Transverse colon (tissue), 4 donors: ENCODE measurements at regions not wholly inside any gene's neighbourhood (a gene's known extent, or its start where the extent isn't known, plus 50 kb on each side); places are given as distances from the start of the nearest gene placed in this dataset.

Experiments used
- DNase-seq: peaks from one replicate; pipeline ENCODE4 v3.0.0-alpha.2; 2019
- H3K27ac ChIP-seq, 4 donors: fragments of 200-600 bp; sonication (generic); 2 replicates each; pipeline ENCODE4 v1.5.1; 2016 to 2018; ENCODE audit warnings: inconsistent platforms in 4 of 4
- H3K27me3 ChIP-seq: fragments of 200-600 bp; sonication (generic); 2 replicates; pipeline ENCODE4 v1.5.1; 2017; ENCODE audit warnings: inconsistent platforms
- H3K36me3 ChIP-seq, 4 donors: fragments of 200-600 bp; sonication (generic); 2 replicates each; pipeline ENCODE4 v1.5.1; 2017 to 2019; ENCODE audit warnings: inconsistent platforms in 4 of 4
- H3K4me1 ChIP-seq, 4 donors: fragments of 200-600 bp; sonication (generic); 2 replicates each; pipeline ENCODE4 v1.5.1; 2017 to 2020; ENCODE audit warnings: inconsistent platforms in 4 of 4
- H3K4me3 ChIP-seq, 4 donors: fragments of 200-600 bp; sonication (generic); 1 replicate in 1 of 4; 2 replicates in 3 of 4; pipeline versions ENCODE4 v1.5.1 to v1.6.1; 2017 to 2019; ENCODE audit warnings: inconsistent platforms in 4 of 4
- H3K9me3 ChIP-seq, 2 donors: fragments of 200-600 bp; sonication (generic); 2 replicates each; pipeline ENCODE4 v1.5.1; 2017 to 2019; ENCODE audit warnings: inconsistent platforms in 2 of 2
- CTCF ChIP-seq, 5 experiments: fragments of 200-600 bp in 3 of 5; fragments of 450-650 bp in 2 of 5; sonication (generic) in 3 of 5; IDR thresholded peaks; 1 replicate in 2 of 5; 2 replicates in 3 of 5; pipeline ENCODE4 v1.5.1; 2016 to 2017; ENCODE audit warnings: antibody characterized with exemption in 5 of 5, inconsistent platforms in 3 of 5, mild to moderate bottlenecking in 2 of 5, moderate library complexity in 1 of 5
- EP300 ChIP-seq: sonication (generic); formaldehyde crosslinking; IDR thresholded peaks from one replicate; pipeline ENCODE4 v1.6.1; 2017; ENCODE audit warnings: antibody characterized with exemption, low read depth
- POLR2A ChIP-seq: fragments of 450-650 bp; IDR thresholded peaks from one replicate; pipeline ENCODE4 v1.6.1; 2016; ENCODE audit warnings: antibody characterized with exemption, mild to moderate bottlenecking, moderate library complexity
- POLR2AphosphoS5 ChIP-seq, 3 donors: sonication (generic); formaldehyde crosslinking; IDR thresholded peaks; one replicate each; pipeline ENCODE4 v1.6.1; 2016; ENCODE audit warnings: antibody characterized with exemption in 3 of 3
- WGBS, 2 donors: methylation state at CpG; one replicate each; pipeline ENCODE4 v1.1.5; 2018; ENCODE audit warnings: low coverage in 1 of 2; 5-methylcytosine and 5-hydroxymethylcytosine counted together
- in situ Hi-C, 4 donors: fragments of 200-750 bp; cut with MboI; loops; one replicate each; pipeline versions ENCODE4 v1.15.0 to v1.15.1; 2017; ENCODE audit warnings: low sequenced_read_pairs in 3 of 4, low pct_ligation_motif_present in 1 of 4, low pct_unique_long_range_greater_than_20kb in 1 of 4
- intact Hi-C: fragments of 100-400 bp; cut with DNase I; formaldehyde crosslinking; loops from one replicate; pipeline ENCODE4 v1.15.1; 2023; ENCODE audit warnings: low total_unique reads

- Histone ChIP-seq H3K9me3 (no peaks in the 10 kb centered on the region), H3K4me1 (no peaks in the 10 kb centered on the region), H3K27ac (no peak overlapping the region), H3K27me3 (no peaks in the 10 kb centered on the region), H3K36me3 (no peaks in the 10 kb centered on the region), H3K4me3 (no peak overlapping the region)
- intact Hi-C loops (no loop called here), in situ Hi-C loops (no loop called here)
- no peak for DNase-seq
- no peak for TF ChIP-seq CTCF (IDR thresholded peaks at IDR 0.05)
- TF ChIP-seq EP300, result no peak
- TF ChIP-seq POLR2AphosphoS5 (IDR thresholded peaks at IDR 0.05), result no peak
- no peak for TF ChIP-seq POLR2A
These were observed 83.0 kb upstream of the RIOK2 start for GRCh38 chr5:97266076-97266475.

GRCh38 chr5:97266576-97266975 is 83.5 kb upstream of the RIOK2 start:
- Histone ChIP-seq H3K27me3 (no peaks in the 10 kb centered on the region), H3K4me3 (no peak overlapping the region), H3K36me3 (no peaks in the 10 kb centered on the region), H3K9me3 (no peaks in the 10 kb centered on the region), H3K4me1 (no peaks in the 10 kb centered on the region), H3K27ac (no peak overlapping the region)
- DNase-seq, result no peak
- in situ Hi-C loops, result no loop called here
- 54 to 56% methylated on average over 5 of the region's 5 CpGs for WGBS, 2 donors
- intact Hi-C loops, result no loop called here
- no peak for TF ChIP-seq POLR2AphosphoS5 (IDR thresholded peaks at IDR 0.05)
- TF ChIP-seq EP300, result no peak
- TF ChIP-seq CTCF (IDR thresholded peaks at IDR 0.05), result no peak
- TF ChIP-seq POLR2A, result no peak

- 69 to 76% methylated on average over 3 of the region's 3 CpGs for WGBS, 2 donors
- H3K9me3 ChIP-seq, result peaks cover 3 to 5% of the 10 kb centered on the region in 2 donors
- no peak overlapping the region for H3K4me3 ChIP-seq
- H3K36me3 ChIP-seq, result no peaks in the 10 kb centered on the region
- TF ChIP-seq CTCF (IDR thresholded peaks at IDR 0.05) (no peak), POLR2A (no peak), POLR2AphosphoS5 (IDR thresholded peaks at IDR 0.05) (no peak), EP300 (no peak)
- no peaks in the 10 kb centered on the region for H3K4me1 ChIP-seq
- H3K27me3 ChIP-seq, result no peaks in the 10 kb centered on the region
- intact Hi-C loops, result no loop called here
- in situ Hi-C loops, result no loop called here
- DNase-seq, result no peak
- no peak overlapping the region for H3K27ac ChIP-seq
These were observed 84.7 kb upstream of the RIOK2 start for GRCh38 chr5:97267767-97268166.

GRCh38 chr5:97276474-97277120 is 93.5 kb upstream of the RIOK2 start:
- no peaks in the 10 kb centered on the region for H3K4me1 ChIP-seq
- in situ Hi-C loops, result no loop called here
- intact Hi-C loops, result no loop called here
- DNase-seq, result no peak
- no peaks in the 10 kb centered on the region for H3K27me3 ChIP-seq
- whole genome bisulfite sequencing, 2 donors, result 60 to 61% methylated on average over 3 of the region's 3 CpGs
- H3K27ac ChIP-seq, result no peak overlapping the region
- TF ChIP-seq POLR2AphosphoS5 (IDR thresholded peaks at IDR 0.05) (no peak), POLR2A (no peak), EP300 (no peak)
- no peaks in the 10 kb centered on the region for H3K36me3 ChIP-seq
- no peak overlapping the region for H3K4me3 ChIP-seq
- peaks cover 3 to 5% of the 10 kb centered on the region in 2 donors for H3K9me3 ChIP-seq

- Histone ChIP-seq H3K27ac (no peak overlapping the region), H3K36me3 (no peaks in the 10 kb centered on the region), H3K9me3 (peaks cover 0 to 11% of the 10 kb centered on the region in 2 donors), H3K4me3 (no peak overlapping the region), H3K27me3 (no peaks in the 10 kb centered on the region), H3K4me1 (no peaks in the 10 kb centered on the region)
- WGBS, 2 donors, result 88 to 95% methylated on average over 3 to 7 of the region's 7 CpGs
- TF ChIP-seq EP300 (no peak), POLR2AphosphoS5 (IDR thresholded peaks at IDR 0.05) (no peak), POLR2A (no peak), CTCF (IDR thresholded peaks at IDR 0.05) (no peak)
- DNase-seq, result no peak
- intact Hi-C loops (no loop called here), in situ Hi-C loops (no loop called here)
These were observed 98.2 kb upstream of the RIOK2 start for GRCh38 chr5:97281257-97281656.
